ENCODE measurements at regions not wholly inside any gene's neighbourhood (a gene's known extent, or its start where the extent isn't known, plus 50 kb on each side); places are given as distances from the start of the nearest gene placed in this dataset.
"Not testable (repeated sequence)": the region's sequence is repeated elsewhere in the genome, so short reads cannot be mapped to it uniquely, and the experiment has no call there.

- no peak for DNase-seq
- H3K4me1 Mint-ChIP-seq (ENCODE audit: low read depth in 2 of 2), result no peaks in the 10 kb centered on the region
- H3K9me3 Mint-ChIP-seq, result peaks cover 2 to 8% of the 10 kb centered on the region in 2 donors
- H3K27me3 Mint-ChIP-seq, result no peaks in the 10 kb centered on the region
- no peak overlapping the region for H3K27ac Mint-ChIP-seq
- no peaks in the 10 kb centered on the region for H3K36me3 Mint-ChIP-seq (ENCODE audit: insufficient read depth)
- no peak overlapping the region for H3K4me3 Mint-ChIP-seq
- ATAC-seq (replicated peaks), result no peak
Measured at GRCh38 chr2:198534756-198535155, 730.4 kb downstream of the PLCL1 start.

- no peak overlapping the region for H3K4me3 Mint-ChIP-seq
- no peaks in the 10 kb centered on the region for H3K4me1 Mint-ChIP-seq (ENCODE audit: low read depth in 2 of 2)
- ATAC-seq (replicated peaks) (no peak), DNase-seq (no peak)
- H3K9me3 Mint-ChIP-seq, result peaks cover 0 to 2% of the 10 kb centered on the region in 2 donors
- H3K36me3 Mint-ChIP-seq (ENCODE audit: insufficient read depth), result no peaks in the 10 kb centered on the region
- H3K27me3 Mint-ChIP-seq, result no peaks in the 10 kb centered on the region
- no peak overlapping the region for H3K27ac Mint-ChIP-seq
Measured at GRCh38 chr2:198525211-198525969, 721.0 kb downstream of the PLCL1 start.

DNA sequence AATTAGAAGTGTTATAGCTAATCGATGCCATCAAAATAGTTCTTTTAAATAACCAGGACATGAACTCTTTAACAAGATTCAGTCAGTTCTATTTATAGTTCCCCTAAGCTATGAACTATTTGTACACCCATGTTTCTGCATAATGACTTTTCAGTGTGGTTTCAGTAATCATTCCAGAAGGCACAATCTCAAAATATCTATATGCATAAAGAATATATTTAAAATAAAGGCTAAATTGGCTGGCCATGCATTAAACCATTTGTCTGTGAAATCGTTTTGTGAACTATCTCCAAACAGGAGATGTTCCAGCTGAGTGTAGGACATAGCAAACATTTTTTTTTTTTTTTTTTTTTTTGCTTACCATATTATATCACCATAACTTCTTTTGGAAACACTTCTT is 719.3 kb downstream of the PLCL1 start:
- no peak overlapping the region for H3K27ac Mint-ChIP-seq
- no peaks in the 10 kb centered on the region for H3K27me3 Mint-ChIP-seq
- no peak for ATAC-seq (replicated peaks)

DNA sequence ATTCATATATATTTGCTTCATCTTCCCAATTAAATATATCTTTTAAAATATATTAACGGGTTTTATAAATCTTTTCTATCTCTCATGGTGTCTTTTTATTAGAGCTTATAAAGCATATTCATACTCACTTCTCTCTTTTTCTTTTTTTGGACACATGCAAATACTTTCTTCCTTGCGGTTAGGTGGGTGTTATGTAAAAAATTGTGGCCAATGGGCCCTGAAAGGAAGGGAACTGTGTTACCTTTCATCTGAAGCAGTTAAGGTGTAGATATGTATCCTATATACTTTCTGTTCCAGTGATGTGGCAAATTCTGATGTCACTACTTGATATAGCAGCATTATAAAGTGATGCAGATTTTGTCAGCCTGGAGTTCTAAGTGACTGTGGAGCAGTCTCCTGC is 714.5 kb downstream of the PLCL1 start:
- Mint-ChIP-seq H3K4me1 (ENCODE audit: low read depth in 2 of 2) (no peaks in the 10 kb centered on the region), H3K9me3 (no peaks in the 10 kb centered on the region), H3K27me3 (no peaks in the 10 kb centered on the region)

More for the DNA sequence above, 719.3 kb downstream of the PLCL1 start:
- no peak for DNase-seq
- no peaks in the 10 kb centered on the region for H3K36me3 Mint-ChIP-seq (ENCODE audit: insufficient read depth)
- H3K9me3 Mint-ChIP-seq, result peaks cover 0 to 2% of the 10 kb centered on the region in 2 donors
- H3K4me1 Mint-ChIP-seq (ENCODE audit: low read depth in 2 of 2), result no peaks in the 10 kb centered on the region
- no peak overlapping the region for H3K4me3 Mint-ChIP-seq

DNA sequence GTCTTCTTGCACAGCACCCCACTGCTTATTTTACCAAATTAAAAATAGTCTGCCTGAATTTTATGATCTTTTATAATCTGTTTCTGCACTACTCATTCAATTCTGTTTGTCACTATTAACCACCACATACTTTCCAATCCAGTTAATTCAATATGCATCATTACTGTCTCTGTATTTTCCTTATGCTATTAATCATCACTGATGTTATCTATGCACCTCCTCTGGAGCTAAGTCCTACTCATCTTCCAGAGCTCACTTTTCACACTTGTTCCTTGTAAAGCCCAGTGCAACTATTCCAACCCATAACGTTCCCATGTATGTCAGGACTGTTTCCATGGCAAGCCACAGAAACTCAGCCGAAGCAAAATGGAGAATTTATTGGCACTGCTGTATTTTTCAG is 713.6 kb downstream of the PLCL1 start:
- ATAC-seq (replicated peaks) (no peak), DNase-seq (no peak)
- H3K4me1 Mint-ChIP-seq (ENCODE audit: low read depth in 2 of 2), result no peaks in the 10 kb centered on the region
- no peak overlapping the region for H3K4me3 Mint-ChIP-seq
- H3K27me3 Mint-ChIP-seq, result no peaks in the 10 kb centered on the region
- H3K36me3 Mint-ChIP-seq (ENCODE audit: insufficient read depth), result no peaks in the 10 kb centered on the region
- no peaks in the 10 kb centered on the region for H3K9me3 Mint-ChIP-seq
- H3K27ac Mint-ChIP-seq, result no peak overlapping the region

More for the DNA sequence above, 714.5 kb downstream of the PLCL1 start:
- ATAC-seq (replicated peaks) (no peak), DNase-seq (no peak)
- H3K27ac Mint-ChIP-seq, result no peak overlapping the region
- H3K36me3 Mint-ChIP-seq (ENCODE audit: insufficient read depth), result no peaks in the 10 kb centered on the region
- no peak overlapping the region for H3K4me3 Mint-ChIP-seq

- DNase-seq; H3K36me3 Mint-ChIP-seq (ENCODE audit: insufficient read depth); H3K4me3 Mint-ChIP-seq; H3K27me3 Mint-ChIP-seq; H3K27ac Mint-ChIP-seq; ATAC-seq (replicated peaks); H3K4me1 Mint-ChIP-seq (ENCODE audit: low read depth in 2 of 2): not testable (repeated sequence)
- H3K9me3 Mint-ChIP-seq, result peaks cover 0 to 11% of the 10 kb centered on the region in 2 donors
Measured at GRCh38 chr2:198508610-198509009, 704.2 kb downstream of the PLCL1 start.

DNA sequence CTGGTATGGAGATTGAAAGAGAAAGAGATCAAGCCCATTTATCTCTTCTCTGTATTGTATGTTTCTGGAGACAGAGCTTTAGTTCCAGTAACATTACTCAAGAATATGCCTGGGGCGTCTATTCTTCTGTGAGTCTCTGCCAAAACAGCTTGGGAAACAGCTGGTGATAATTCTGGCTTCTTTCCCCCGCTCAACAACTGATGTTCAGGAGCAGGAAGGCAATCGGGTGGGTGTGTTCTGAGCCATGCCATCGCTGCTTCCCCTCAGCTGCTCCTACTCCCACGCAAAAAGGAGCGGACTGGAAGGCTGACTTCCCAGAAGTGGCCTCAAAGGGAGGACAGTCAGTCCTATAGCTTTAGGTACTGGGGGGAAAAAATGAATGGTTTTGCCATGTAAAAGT is 695.1 kb downstream of the PLCL1 start:
- ATAC-seq (replicated peaks) (no peak), DNase-seq (no peak)
- no peaks in the 10 kb centered on the region for H3K4me1 Mint-ChIP-seq (ENCODE audit: low read depth in 2 of 2)
- no peak overlapping the region for H3K27ac Mint-ChIP-seq
- H3K4me3 Mint-ChIP-seq, result no peak overlapping the region
- no peaks in the 10 kb centered on the region for H3K36me3 Mint-ChIP-seq (ENCODE audit: insufficient read depth)
- no peaks in the 10 kb centered on the region for H3K27me3 Mint-ChIP-seq
- H3K9me3 Mint-ChIP-seq, result no peaks in the 10 kb centered on the region

DNA sequence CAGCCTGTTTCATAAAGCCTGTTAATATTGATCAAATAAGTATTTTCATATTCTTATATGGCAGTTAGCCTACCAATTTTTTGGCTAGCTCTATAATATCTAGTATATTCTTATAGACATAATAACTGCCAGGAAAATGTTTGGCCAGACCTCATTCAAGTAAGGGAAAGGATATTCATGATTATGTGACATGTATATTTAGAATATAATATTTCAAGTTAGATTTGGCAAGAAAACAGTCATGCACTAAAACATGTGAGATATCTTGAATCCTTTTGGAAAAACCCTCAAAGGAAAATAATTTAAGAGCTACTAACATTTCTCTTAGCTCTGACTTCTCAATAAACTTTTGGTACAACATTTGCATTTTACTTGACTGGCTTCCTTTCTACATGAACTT is 694.1 kb downstream of the PLCL1 start:
- H3K36me3 Mint-ChIP-seq (ENCODE audit: insufficient read depth), result no peaks in the 10 kb centered on the region
- H3K27me3 Mint-ChIP-seq, result no peaks in the 10 kb centered on the region
- DNase-seq, result no peak
- no peak overlapping the region for H3K4me3 Mint-ChIP-seq
- H3K27ac Mint-ChIP-seq, result no peak overlapping the region
- H3K9me3 Mint-ChIP-seq, result no peaks in the 10 kb centered on the region
- no peaks in the 10 kb centered on the region for H3K4me1 Mint-ChIP-seq (ENCODE audit: low read depth in 2 of 2)
- no peak for ATAC-seq (replicated peaks)

- no peak for DNase-seq
- Mint-ChIP-seq H3K9me3 (no peaks in the 10 kb centered on the region), H3K36me3 (ENCODE audit: insufficient read depth) (no peaks in the 10 kb centered on the region), H3K27ac (no peak overlapping the region), H3K4me3 (no peak overlapping the region), H3K4me1 (ENCODE audit: low read depth in 2 of 2) (no peaks in the 10 kb centered on the region), H3K27me3 (no peaks in the 10 kb centered on the region)
- ATAC-seq (replicated peaks), result no peak
Measured at GRCh38 chr2:198498048-198498447, 693.7 kb downstream of the PLCL1 start.

GRCh38 chr2:198494931-198495330 is 690.5 kb downstream of the PLCL1 start:
- Mint-ChIP-seq H3K27ac (no peak overlapping the region), H3K9me3 (peaks cover 0 to 2% of the 10 kb centered on the region in 2 donors), H3K36me3 (ENCODE audit: insufficient read depth) (no peaks in the 10 kb centered on the region), H3K4me1 (ENCODE audit: low read depth in 2 of 2) (no peaks in the 10 kb centered on the region), H3K27me3 (no peaks in the 10 kb centered on the region), H3K4me3 (no peak overlapping the region)
- ATAC-seq (replicated peaks) (no peak), DNase-seq (no peak)

GRCh38 chr2:198490748-198491147 is 686.4 kb downstream of the PLCL1 start:
- no peak overlapping the region for H3K27ac Mint-ChIP-seq
- H3K27me3 Mint-ChIP-seq, result no peaks in the 10 kb centered on the region
- no peak overlapping the region for H3K4me3 Mint-ChIP-seq
- no peak for ATAC-seq (replicated peaks)
- H3K4me1 Mint-ChIP-seq (ENCODE audit: low read depth in 2 of 2), result no peaks in the 10 kb centered on the region
- DNase-seq, result no peak
- peaks cover 3% of the 10 kb centered on the region for H3K36me3 Mint-ChIP-seq (ENCODE audit: insufficient read depth)
- H3K9me3 Mint-ChIP-seq, result peaks cover 0 to 2% of the 10 kb centered on the region in 2 donors

- Mint-ChIP-seq H3K9me3 (peaks cover 0 to 2% of the 10 kb centered on the region in 2 donors), H3K4me1 (ENCODE audit: low read depth in 2 of 2) (no peaks in the 10 kb centered on the region), H3K36me3 (ENCODE audit: insufficient read depth) (peaks cover 3% of the 10 kb centered on the region), H3K27ac (no peak overlapping the region), H3K27me3 (no peaks in the 10 kb centered on the region), H3K4me3 (no peak overlapping the region)
- ATAC-seq (replicated peaks) (no peak), DNase-seq (no peak)
Measured at GRCh38 chr2:198488964-198489363, 684.6 kb downstream of the PLCL1 start.

DNA sequence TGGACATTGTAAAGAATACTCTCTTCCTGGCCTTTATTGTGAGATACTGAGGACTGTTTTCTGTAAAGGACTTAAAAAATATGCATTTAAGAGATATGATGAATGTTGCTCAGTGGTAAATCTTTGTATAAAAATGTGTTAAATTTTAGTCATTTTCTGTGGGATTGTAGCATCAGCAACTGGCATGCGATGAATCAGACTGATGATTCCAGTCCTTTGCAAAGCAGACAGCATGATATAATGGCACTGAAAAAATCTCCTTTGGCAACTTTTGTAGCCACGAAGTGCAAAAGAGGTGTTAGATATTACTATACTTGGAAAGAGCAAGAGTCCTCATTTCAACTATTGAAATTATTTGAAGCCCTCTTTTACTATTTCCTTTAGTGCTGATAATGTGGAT is 678.7 kb downstream of the PLCL1 start:
- H3K36me3 Mint-ChIP-seq (ENCODE audit: insufficient read depth), result peaks cover under 1% of the 10 kb centered on the region
- ATAC-seq (replicated peaks) (no peak), DNase-seq (no peak)
- H3K27ac Mint-ChIP-seq, result no peak overlapping the region
- H3K4me3 Mint-ChIP-seq, result no peak overlapping the region
- H3K27me3 Mint-ChIP-seq, result no peaks in the 10 kb centered on the region
- H3K4me1 Mint-ChIP-seq (ENCODE audit: low read depth in 2 of 2), result no peaks in the 10 kb centered on the region
- H3K9me3 Mint-ChIP-seq, result no peaks in the 10 kb centered on the region

- H3K36me3 Mint-ChIP-seq (ENCODE audit: insufficient read depth), result no peaks in the 10 kb centered on the region
- no peak overlapping the region for H3K4me3 Mint-ChIP-seq
- H3K27me3 Mint-ChIP-seq, result no peaks in the 10 kb centered on the region
- DNase-seq, result no peak
- no peak for ATAC-seq (replicated peaks)
- no peaks in the 10 kb centered on the region for H3K9me3 Mint-ChIP-seq
- H3K27ac Mint-ChIP-seq, result no peak overlapping the region
- H3K4me1 Mint-ChIP-seq (ENCODE audit: low read depth in 2 of 2), result no peaks in the 10 kb centered on the region
Measured at GRCh38 chr2:198479065-198479464, 674.7 kb downstream of the PLCL1 start.
